RWPE1 (cell line): ENCODE measurements at regions not wholly inside any gene's neighbourhood (a gene's known extent, or its start where the extent isn't known, plus 50 kb on each side); places are given as distances from the start of the nearest gene placed in this dataset.
A peak's percentile ranks its signal among the peaks of the same experiment; 100 is the strongest.

Experiments
- CTCF ChIA-PET: fragments of 350-600 bp; sonication (Branson Sonifier 250); formaldehyde crosslinking; extraction: SDS; loops from one replicate; lab custom pipeline; 2021; lab: Yijun Ruan, JAX
- POLR2A ChIA-PET: fragments of 400-600 bp; formaldehyde crosslinking; extraction: SDS; loops from one replicate; lab custom pipeline; 2020; ENCODE audit warnings: antibody characterized with exemption; ENCODE audit not compliant: low non-redundant PET; lab: Yijun Ruan, JAX
- DNase-seq: peaks from one replicate; pipeline ENCODE4 v3.0.0; 2012; ENCODE audit warnings: low spot score
- H3K27ac ChIP-seq: fragments of 450-650 bp; 2 replicates; pipeline ENCODE4 v1.5.1; 2017
- CTCF ChIP-seq: fragments of 450-650 bp; conservative IDR thresholded peaks from 2 replicates; pipeline ENCODE4 v1.5.1; 2017; ENCODE audit warnings: low read depth, mild to moderate bottlenecking

- ChIA-PET POLR2A (no interaction called here), CTCF (no interaction called here)
- H3K27ac ChIP-seq = no peak overlapping the region
- DNase-seq = no peak
- TF ChIP-seq CTCF = no peak
These were observed 237.6 kb upstream of the HDAC4 start for GRCh38 chr2:239638376-239638775.

GRCh38 chr2:239636808-239637207 is 236.0 kb upstream of the HDAC4 start:
- no peak overlapping the region for H3K27ac ChIP-seq
- no peak for TF ChIP-seq CTCF
- ChIA-PET CTCF (interaction anchor here (0.6 kb wide), 1 partner anchor 177 kb away, joined by 3 read pairs; no protein-coding TSS in a partner anchor), POLR2A (no interaction called here)
- no peak for DNase-seq

- TF ChIP-seq CTCF = no peak
- no peak overlapping the region for H3K27ac ChIP-seq
- DNase-seq = no peak
- CTCF ChIA-PET = interaction anchor here (0.7 kb wide), 1 partner anchor 456 kb away, joined by 3 read pairs; no protein-coding TSS in a partner anchor
- POLR2A ChIA-PET = no interaction called here
These were observed 233.9 kb upstream of the HDAC4 start for GRCh38 chr2:239634769-239635168.

- TF ChIP-seq CTCF = no peak
- H3K27ac ChIP-seq = peak overlapping the region; percentile 84
- ChIA-PET CTCF (interaction anchor here (0.7 kb wide), 2 partner anchors 11 to 20 kb away, joined by 3 to 4 read pairs; no protein-coding TSS in a partner anchor), POLR2A (no interaction called here)
- DNase-seq = peak; percentile 75
These were observed 229.9 kb upstream of the HDAC4 start for GRCh38 chr2:239630618-239631286.

GRCh38 chr2:239629926-239630617 is 229.3 kb upstream of the HDAC4 start:
- no peak for DNase-seq
- peak overlapping the region; percentile 84 for H3K27ac ChIP-seq
- ChIA-PET CTCF (interaction anchor here (0.7 kb wide), 2 partner anchors 11 to 19 kb away, joined by 3 to 4 read pairs; no protein-coding TSS in a partner anchor), POLR2A (no interaction called here)
- no peak for TF ChIP-seq CTCF

GRCh38 chr2:239626961-239627592 is 226.3 kb upstream of the HDAC4 start:
- ChIA-PET CTCF (no interaction called here), POLR2A (no interaction called here)

More at GRCh38 chr2:239626961-239627592, 226.3 kb upstream of the HDAC4 start:
- H3K27ac ChIP-seq = peak overlapping the region; percentile 78
- no peak for TF ChIP-seq CTCF
- DNase-seq = no peak
